ENCODE measurements at regions not wholly inside any gene's neighbourhood (a gene's known extent, or its start where the extent isn't known, plus 50 kb on each side); places are given as distances from the start of the nearest gene placed in this dataset.

- Histone ChIP-seq H3K4me3 (ENCODE audit: control insufficient read depth in 2 of 3, extremely low read depth in 1 of 3, insufficient read depth in 2 of 3, low read depth in 1 of 3, low read length in 3 of 3) (no peak overlapping the region), H3K79me2 (ENCODE audit: control insufficient read depth, insufficient read depth, low read length) (no peaks in the 10 kb centered on the region), H3K27me3 (ENCODE audit: control insufficient read depth, extremely low read depth, insufficient read depth, low read length) (no peaks in the 10 kb centered on the region), H3K27ac (ENCODE audit: control insufficient read depth, insufficient read depth, low read length) (no peak overlapping the region), H3K9me1 (ENCODE audit: control insufficient read depth, extremely low read depth, insufficient read depth, low read length) (no peaks in the 10 kb centered on the region), H3K9me3 (ENCODE audit: control insufficient read depth, low read depth, low read length) (no peaks in the 10 kb centered on the region), H3K4me1 (ENCODE audit: control insufficient read depth, extremely low read depth, insufficient read depth, low read length) (no peaks in the 10 kb centered on the region), H3K36me3 (ENCODE audit: control insufficient read depth in 2 of 2, extremely low read depth in 1 of 2, insufficient read depth in 2 of 2, low read length in 2 of 2) (no peaks in the 10 kb centered on the region), H3K9ac (ENCODE audit: control insufficient read depth, extremely low read depth, insufficient read depth, low read length) (no peak overlapping the region), H3K4me2 (ENCODE audit: control insufficient read depth, extremely low read depth, insufficient read depth, low read depth, low read length) (no peak overlapping the region), H2AFZ (ENCODE audit: control insufficient read depth, low read length) (no peak overlapping the region), H4K20me1 (ENCODE audit: control insufficient read depth, extremely low read depth, insufficient read depth, low read length) (no peaks in the 10 kb centered on the region)
- FAIRE-seq: no peak
- TF ChIP-seq EZH2 (IDR thresholded peaks at IDR 0.05; ENCODE audit: low read length) (no peak), CTCF (optimal IDR thresholded peaks at IDR 0.05 in 1 of 3, IDR thresholded peaks at IDR 0.05 in 1 of 3, conservative IDR thresholded peaks at IDR 0.05 in 1 of 3; ENCODE audit: extremely low read depth in 1 of 3, insufficient read depth in 2 of 3, low read length in 3 of 3) (no peak)
- no peak for DNase-seq (ENCODE audit: low read depth, low spot score)
- dilution Hi-C loops (cut with MboI; ENCODE audit: extremely low pct_ligation_motif_present, low sequenced_read_pairs): no loop called here
These were observed 78.2 kb upstream of the NXT1 start for GRCh38 chr20:23272176-23273029.

GRCh38 chr20:23270382-23270911 is 80.1 kb upstream of the NXT1 start:
- no peak overlapping the region for H3K27ac ChIP-seq (ENCODE audit: control insufficient read depth, insufficient read depth, low read length)

More at GRCh38 chr20:23270382-23270911, 80.1 kb upstream of the NXT1 start:
- DNase-seq (ENCODE audit: low read depth, low spot score) (no peak), FAIRE-seq (no peak)
- no peaks in the 10 kb centered on the region for H3K9me1 ChIP-seq (ENCODE audit: control insufficient read depth, extremely low read depth, insufficient read depth, low read length)
- H3K4me3 ChIP-seq (ENCODE audit: control insufficient read depth in 2 of 3, extremely low read depth in 1 of 3, insufficient read depth in 2 of 3, low read depth in 1 of 3, low read length in 3 of 3): no peak overlapping the region
- H3K27me3 ChIP-seq (ENCODE audit: control insufficient read depth, extremely low read depth, insufficient read depth, low read length): no peaks in the 10 kb centered on the region
- H3K79me2 ChIP-seq (ENCODE audit: control insufficient read depth, insufficient read depth, low read length): no peaks in the 10 kb centered on the region
- no peaks in the 10 kb centered on the region for H3K9me3 ChIP-seq (ENCODE audit: control insufficient read depth, low read depth, low read length)
- H4K20me1 ChIP-seq (ENCODE audit: control insufficient read depth, extremely low read depth, insufficient read depth, low read length): no peaks in the 10 kb centered on the region
- dilution Hi-C loops (cut with MboI; ENCODE audit: extremely low pct_ligation_motif_present, low sequenced_read_pairs): no loop called here
- H3K36me3 ChIP-seq (ENCODE audit: control insufficient read depth in 2 of 2, extremely low read depth in 1 of 2, insufficient read depth in 2 of 2, low read length in 2 of 2): no peaks in the 10 kb centered on the region
- H2AFZ ChIP-seq (ENCODE audit: control insufficient read depth, low read length): no peak overlapping the region
- no peak overlapping the region for H3K9ac ChIP-seq (ENCODE audit: control insufficient read depth, extremely low read depth, insufficient read depth, low read length)
- no peak for TF ChIP-seq EZH2 (IDR thresholded peaks at IDR 0.05; ENCODE audit: low read length)
- no peak for TF ChIP-seq CTCF (optimal IDR thresholded peaks at IDR 0.05 in 1 of 3, IDR thresholded peaks at IDR 0.05 in 1 of 3, conservative IDR thresholded peaks at IDR 0.05 in 1 of 3; ENCODE audit: extremely low read depth in 1 of 3, insufficient read depth in 2 of 3, low read length in 3 of 3)
- H3K4me2 ChIP-seq (ENCODE audit: control insufficient read depth, extremely low read depth, insufficient read depth, low read depth, low read length): no peak overlapping the region
- H3K4me1 ChIP-seq (ENCODE audit: control insufficient read depth, extremely low read depth, insufficient read depth, low read length): no peaks in the 10 kb centered on the region

Measured in keratinocyte (primary cell).